OCI-LY3 (cell line): ENCODE measurements at regions not wholly inside any gene's neighbourhood (a gene's known extent, or its start where the extent isn't known, plus 50 kb on each side); places are given as distances from the start of the nearest gene placed in this dataset.

ENCODE experiments used
- H2AFZ ChIP-seq: fragments of 200-600, 300-600 bp; shearing (Covaris generic); 2 replicates; pipeline ENCODE4 v1.6.0; 2014; ENCODE audit warnings: antibody characterized with exemption, low read depth, low read length
- H3K27ac ChIP-seq: fragments of 200-600, 300-600 bp; sonication (generic); 2 replicates; pipeline ENCODE4 v1.5.1; 2014; ENCODE audit warnings: mild to moderate bottlenecking, low read length, moderate library complexity, mixed read lengths
- H3K27me3 ChIP-seq: fragments of 200-600, 300-600 bp; sonication (generic); 2 replicates; pipeline ENCODE4 v1.6.1; 2014; ENCODE audit warnings: low read depth, low read length, mixed read lengths
- H3K36me3 ChIP-seq: fragments of 200-600, 300-600 bp; sonication (generic); replicated peaks from 2 replicates; pipeline ENCODE3; 2014; ENCODE audit warnings: low read depth, low read length, mixed read lengths
- H3K4me1 ChIP-seq: fragments of 300-600, 200-600 bp; sonication (generic); 2 replicates; pipeline ENCODE4 v1.6.1; 2014; ENCODE audit warnings: low read length, mixed read lengths
- H3K4me2 ChIP-seq: fragments of 200-600, 300-600 bp; sonication (generic); 2 replicates; pipeline ENCODE4 v1.6.1; 2014; ENCODE audit warnings: low read length, mixed read lengths
- H3K4me3 ChIP-seq: fragments of 300-600, 200-600 bp; sonication (generic); 2 replicates; pipeline ENCODE4 v1.5.1; 2014; ENCODE audit warnings: antibody characterized with exemption, mild to moderate bottlenecking, low read length, moderate library complexity
- H3K79me2 ChIP-seq: fragments of 300-600, 200-600 bp; shearing (Covaris generic); 2 replicates; pipeline ENCODE4 v1.6.1; 2014; ENCODE audit warnings: mild to moderate bottlenecking, low read length, mixed read lengths
- H3K9ac ChIP-seq: fragments of 300-600, 200-600 bp; shearing (Covaris generic); 2 replicates; pipeline ENCODE4 v1.6.0; 2014; ENCODE audit warnings: mild to moderate bottlenecking, low read length, moderate library complexity
- H3K9me3 ChIP-seq: fragments of 200-600, 300-600 bp; shearing (Covaris generic); 2 replicates; pipeline ENCODE4 v1.6.1; 2014; ENCODE audit warnings: low read length, mixed read lengths; ENCODE audit not compliant: insufficient read depth
- H4K20me1 ChIP-seq: fragments of 200-600, 300-600 bp; sonication (generic); 2 replicates; pipeline ENCODE4 v1.6.1; 2016; ENCODE audit warnings: low read length, mixed read lengths; ENCODE audit not compliant: insufficient read depth
- CTCF ChIP-seq: fragments of 200-600, 300-600 bp; sonication (generic); IDR thresholded peaks from 2 replicates; pipeline ENCODE4 v1.5.1; 2014; ENCODE audit warnings: antibody characterized with exemption, low read length, low read depth
- EZH2phosphoT487 ChIP-seq: fragments of 200-600 bp; shearing (Covaris generic); IDR thresholded peaks from 2 replicates; pipeline ENCODE4 v1.6.1; 2018; ENCODE audit warnings: antibody characterized with exemption, mixed run types, low read depth

DNA sequence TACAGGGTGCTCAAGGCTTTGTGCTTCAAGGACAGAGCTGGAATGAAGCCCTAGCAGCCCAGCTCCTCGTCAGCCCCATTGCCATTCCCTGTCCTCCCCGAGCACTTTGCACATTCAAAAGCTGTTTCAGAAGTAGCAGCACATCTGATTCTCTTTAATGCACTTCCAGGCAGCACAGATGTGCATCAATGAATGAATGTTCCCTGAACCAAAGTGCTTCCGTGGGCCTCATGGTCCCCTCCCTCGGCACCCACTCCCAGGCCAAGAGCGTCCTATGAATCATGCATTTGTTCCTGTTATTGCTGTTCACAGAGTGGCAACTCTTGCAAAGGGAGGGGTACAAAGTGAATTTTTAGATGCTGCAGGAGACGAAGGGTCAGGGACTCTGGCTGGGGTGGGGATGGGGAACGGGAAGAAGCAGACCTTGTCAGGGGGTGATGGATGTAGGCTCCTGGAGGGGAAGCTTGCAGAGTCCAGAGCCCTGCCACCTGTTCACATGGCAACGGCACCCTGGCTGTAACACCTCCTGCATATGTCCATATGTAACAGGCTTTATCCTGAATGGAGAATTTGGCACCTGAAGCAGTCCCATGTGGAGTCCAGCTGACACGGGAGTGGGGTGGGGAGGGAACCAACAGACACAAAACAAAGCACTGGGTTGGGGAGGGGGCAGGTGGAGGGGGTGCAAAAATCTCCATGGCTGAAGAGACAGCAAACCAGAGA is 62.2 kb upstream of the BAIAP2L1 start:
- TF ChIP-seq CTCF (no peak), EZH2phosphoT487 (no peak)

DNA sequence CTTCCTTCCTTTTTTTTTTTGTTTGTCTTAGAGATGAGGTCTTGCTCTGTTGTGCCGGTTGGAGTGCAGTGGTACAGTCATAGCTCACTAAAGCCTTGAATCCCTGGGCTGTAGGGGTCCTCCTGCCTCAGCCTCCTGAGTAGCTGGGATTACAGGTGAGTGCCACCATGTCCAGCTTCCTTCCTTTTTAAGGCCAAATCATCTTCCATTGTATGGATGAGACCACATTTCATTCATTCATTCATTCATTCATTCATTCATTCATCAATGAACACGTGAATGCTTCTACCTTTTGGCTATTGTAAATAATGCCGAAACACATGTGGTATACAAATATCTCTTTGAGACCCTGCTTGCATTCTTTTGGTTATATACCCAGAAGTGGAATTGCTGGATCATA is 60.0 kb upstream of the BAIAP2L1 start:
- Histone ChIP-seq H3K27ac (no peak overlapping the region), H3K9ac (no peak overlapping the region), H3K36me3 (no peaks in the 10 kb centered on the region), H2AFZ (no peak overlapping the region), H3K4me2 (no peak overlapping the region), H3K79me2 (no peaks in the 10 kb centered on the region), H3K4me1 (peaks cover 3% of the 10 kb centered on the region), H3K9me3 (no peaks in the 10 kb centered on the region), H3K4me3 (no peak overlapping the region), H3K27me3 (no peaks in the 10 kb centered on the region; the same call in 1 of the 2 replicates), H4K20me1 (no peaks in the 10 kb centered on the region)
- no peak for TF ChIP-seq CTCF
- TF ChIP-seq EZH2phosphoT487 = no peak

More for the DNA sequence above, 62.2 kb upstream of the BAIAP2L1 start:
- H2AFZ ChIP-seq = no peak overlapping the region
- peaks cover 3% of the 10 kb centered on the region for H3K4me1 ChIP-seq
- H3K4me2 ChIP-seq = no peak overlapping the region
- no peaks in the 10 kb centered on the region; the same call in 1 of the 2 replicates for H3K27me3 ChIP-seq
- H3K9me3 ChIP-seq = no peaks in the 10 kb centered on the region
- no peak overlapping the region for H3K9ac ChIP-seq
- no peaks in the 10 kb centered on the region for H3K79me2 ChIP-seq
- no peaks in the 10 kb centered on the region for H3K36me3 ChIP-seq
- H3K4me3 ChIP-seq = no peak overlapping the region
- H4K20me1 ChIP-seq = no peaks in the 10 kb centered on the region
- H3K27ac ChIP-seq = no peak overlapping the region

GRCh38 chr7:98459529-98459928 is 58.6 kb upstream of the BAIAP2L1 start:
- Histone ChIP-seq H3K9ac (no peak overlapping the region), H3K4me2 (no peak overlapping the region), H3K4me3 (no peak overlapping the region), H3K9me3 (no peaks in the 10 kb centered on the region), H3K27ac (no peak overlapping the region), H3K79me2 (no peaks in the 10 kb centered on the region), H3K36me3 (no peaks in the 10 kb centered on the region), H3K4me1 (peaks cover 3% of the 10 kb centered on the region), H2AFZ (no peak overlapping the region), H3K27me3 (no peaks in the 10 kb centered on the region), H4K20me1 (no peaks in the 10 kb centered on the region)
- TF ChIP-seq CTCF = no peak
- no peak for TF ChIP-seq EZH2phosphoT487

GRCh38 chr7:98458090-98458875 is 57.4 kb upstream of the BAIAP2L1 start:
- Histone ChIP-seq H3K36me3 (no peaks in the 10 kb centered on the region), H3K4me1 (no peaks in the 10 kb centered on the region), H2AFZ (0 out of 2 replicates have a peak overlapping the region, but pooled peaks have one; percentile 7), H3K9me3 (no peaks in the 10 kb centered on the region), H3K4me2 (no peak overlapping the region), H3K4me3 (no peak overlapping the region), H3K79me2 (no peaks in the 10 kb centered on the region), H3K27me3 (no peaks in the 10 kb centered on the region), H3K9ac (no peak overlapping the region), H3K27ac (no peak overlapping the region), H4K20me1 (no peaks in the 10 kb centered on the region)
- TF ChIP-seq CTCF = no peak
- no peak for TF ChIP-seq EZH2phosphoT487
